Mesenchymal stem cell (in vitro differentiated cells and primary cell): ENCODE measurements at regions not wholly inside any gene's neighbourhood (a gene's known extent, or its start where the extent isn't known, plus 50 kb on each side); places are given as distances from the start of the nearest gene placed in this dataset.

Experiments used
- DNase-seq: peaks from one replicate; pipeline ENCODE4 v3.0.0-alpha.2; 2013
- H2AFZ ChIP-seq: one replicate; pipeline ENCODE4 v1.6.1; 2013; ENCODE audit warnings: low read depth, mild to moderate bottlenecking, control low read depth, inconsistent platforms, low read length, moderate library complexity
- H2AK5ac ChIP-seq: 2 replicates; pipeline ENCODE4 v1.6.1; 2013; ENCODE audit warnings: low read length, moderate library complexity, mild to moderate bottlenecking, inconsistent platforms; ENCODE audit not compliant: severe bottlenecking
- H2BK120ac ChIP-seq: one replicate; pipeline ENCODE4 v1.6.1; 2013; ENCODE audit warnings: low read depth, mild to moderate bottlenecking, inconsistent platforms, low read length, moderate library complexity
- H2BK12ac ChIP-seq, 2 experiments: one replicate each; pipeline ENCODE4 v1.6.1; 2013; ENCODE audit warnings: inconsistent platforms in 2 of 2, low read length in 2 of 2, mild to moderate bottlenecking in 2 of 2, moderate library complexity in 2 of 2, control low read depth in 1 of 2
- H2BK15ac ChIP-seq: one replicate; pipeline ENCODE4 v1.6.1; 2013; ENCODE audit warnings: mild to moderate bottlenecking, low read depth, inconsistent platforms; ENCODE audit not compliant: poor library complexity, severe bottlenecking
- H2BK5ac ChIP-seq: 2 replicates; pipeline ENCODE4 v1.6.1; 2013; ENCODE audit warnings: low read depth, mild to moderate bottlenecking, low read length, control low read depth, inconsistent platforms; ENCODE audit not compliant: poor library complexity, severe bottlenecking
- H3K14ac ChIP-seq, 2 experiments: one replicate each; pipeline ENCODE4 v1.6.1; 2013; ENCODE audit warnings: inconsistent platforms in 2 of 2, low read length in 2 of 2, control low read depth in 1 of 2, mild to moderate bottlenecking in 1 of 2, moderate library complexity in 1 of 2
- H3K18ac ChIP-seq, 2 experiments: one replicate each; pipeline ENCODE4 v1.6.1; 2013; ENCODE audit warnings: inconsistent platforms in 2 of 2, low read length in 2 of 2, control low read depth in 1 of 2, low read depth in 1 of 2, mild to moderate bottlenecking in 1 of 2
- H3K23ac ChIP-seq, 2 experiments: one replicate each; pipeline ENCODE4 v1.6.1; 2013; ENCODE audit warnings: inconsistent platforms in 2 of 2, low read length in 2 of 2, mild to moderate bottlenecking in 2 of 2, moderate library complexity in 2 of 2, control low read depth in 1 of 2
- H3K27ac ChIP-seq: 2 replicates; pipeline ENCODE4 v1.5.1; 2013; ENCODE audit warnings: mild to moderate bottlenecking, moderate library complexity, low read length, control low read depth, inconsistent platforms; ENCODE audit not compliant: poor library complexity, severe bottlenecking
- H3K27me3 ChIP-seq, 2 experiments: 2 replicates each; pipeline versions ENCODE4 v1.6.1 to v1.7.0; 2013; ENCODE audit warnings: low read length in 2 of 2, mild to moderate bottlenecking in 2 of 2, moderate library complexity in 2 of 2, control low read depth in 1 of 2, inconsistent platforms in 1 of 2; ENCODE audit not compliant: control insufficient read depth in 1 of 2, insufficient read depth in 1 of 2
- H3K36me3 ChIP-seq, 2 experiments: 2 replicates each; pipeline versions ENCODE4 v1.6.1 to v1.7.0; 2013; ENCODE audit warnings: low read length in 2 of 2, control low read depth in 1 of 2, inconsistent platforms in 1 of 2, low read depth in 1 of 2, mild to moderate bottlenecking in 1 of 2; ENCODE audit not compliant: insufficient read depth in 2 of 2, control insufficient read depth in 1 of 2
- H3K4ac ChIP-seq, 2 experiments: one replicate each; pipeline ENCODE4 v1.6.1; 2013; ENCODE audit warnings: inconsistent platforms in 2 of 2, low read length in 2 of 2, mild to moderate bottlenecking in 2 of 2, moderate library complexity in 2 of 2, control low read depth in 1 of 2, low read depth in 1 of 2
- H3K4me1 ChIP-seq: 2 replicates; pipeline ENCODE4 v1.6.1; 2013; ENCODE audit warnings: low read depth, low read length, control low read depth; ENCODE audit not compliant: control insufficient read depth, insufficient read depth
- H3K4me2 ChIP-seq: 2 replicates; pipeline ENCODE4 v1.6.1; 2013; ENCODE audit warnings: low read length, mild to moderate bottlenecking, inconsistent platforms; ENCODE audit not compliant: poor library complexity, severe bottlenecking
- H3K4me3 ChIP-seq, 2 experiments: 2 replicates each; pipeline versions ENCODE4 v1.5.1 to v1.7.0; 2013; ENCODE audit warnings: low read length in 2 of 2, mild to moderate bottlenecking in 2 of 2, control low read depth in 1 of 2, low read depth in 1 of 2; ENCODE audit not compliant: insufficient read depth in 1 of 2
- H3K79me1 ChIP-seq: replicated peaks from 2 replicates; pipeline ENCODE4 v1.6.1; 2013; ENCODE audit warnings: mild to moderate bottlenecking, control low read depth, low read length, inconsistent platforms; ENCODE audit not compliant: poor library complexity, severe bottlenecking
- H3K9ac ChIP-seq: 2 replicates; pipeline ENCODE4 v1.7.0; 2013; ENCODE audit warnings: mild to moderate bottlenecking, low read length, moderate library complexity
- H3K9me3 ChIP-seq: 2 replicates; pipeline ENCODE4 v1.7.0; 2013; ENCODE audit warnings: mild to moderate bottlenecking, low read length; ENCODE audit not compliant: control insufficient read depth
- H4K8ac ChIP-seq: one replicate; pipeline ENCODE4 v1.6.1; 2013; ENCODE audit warnings: inconsistent platforms, mild to moderate bottlenecking, low read length, moderate library complexity
- H4K91ac ChIP-seq: one replicate; pipeline ENCODE4 v1.6.1; 2013; ENCODE audit warnings: mild to moderate bottlenecking, low read length, inconsistent platforms
- WGBS: methylation state at CpG from one replicate; pipeline ENCODE4 v1.1.7; 2013; ENCODE audit warnings: mixed read lengths; 5-methylcytosine and 5-hydroxymethylcytosine counted together

DNA sequence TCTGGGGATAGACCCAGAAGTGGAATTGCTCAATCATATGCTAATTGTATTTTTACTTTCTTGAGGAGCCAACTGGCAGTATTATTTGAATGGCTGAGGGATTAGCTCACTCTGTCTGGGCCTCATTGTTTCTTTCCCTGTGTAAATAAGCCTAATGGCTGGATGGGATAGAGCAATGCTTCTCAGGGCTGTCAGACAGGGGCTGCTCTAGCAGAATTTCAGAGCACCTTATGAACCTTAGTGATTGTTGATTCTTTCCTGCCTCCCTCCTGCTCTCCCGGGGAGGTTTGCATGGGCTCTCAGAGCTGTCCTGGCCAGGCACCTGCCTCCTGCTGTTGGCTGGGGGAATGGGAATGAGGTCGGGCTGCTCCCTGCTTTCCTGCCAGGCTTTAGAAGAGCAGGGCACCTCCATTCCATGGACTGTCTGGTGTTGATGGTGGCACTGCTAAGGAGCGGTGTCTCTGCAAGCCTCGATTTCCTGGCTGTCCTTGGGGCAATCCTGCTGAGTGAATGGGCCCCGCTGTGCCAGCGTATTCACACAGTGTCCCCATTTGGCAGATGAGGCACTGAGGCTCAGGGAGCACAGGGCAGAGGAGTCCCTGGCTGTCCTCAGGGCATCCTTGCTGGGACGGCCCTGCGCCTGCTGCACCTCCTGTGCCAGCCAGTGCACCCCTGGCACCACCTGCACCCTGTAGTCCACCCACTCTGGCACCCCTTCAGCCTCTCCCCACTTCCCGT lies 468.2 kb upstream of the HS6ST1 start:
- Histone ChIP-seq H3K9me3 (no peaks in the 10 kb centered on the region), H3K27me3 (peaks cover 0 to 37% of the 10 kb centered on the region in 2 experiments), H3K14ac (no peak overlapping the region), H2BK15ac (no peak overlapping the region), H3K4ac (no peak overlapping the region), H3K23ac (no peak overlapping the region), H3K18ac (no peak overlapping the region), H2AK5ac (no peak overlapping the region), H3K4me2 (no peak overlapping the region), H3K36me3 (no peaks in the 10 kb centered on the region), H3K27ac (no peak overlapping the region), H2AFZ (no peak overlapping the region), H4K91ac (no peak overlapping the region), H3K9ac (no peak overlapping the region), H3K4me3 (peak overlapping the region in 1 of 2 experiments; percentile 24), H4K8ac (no peak overlapping the region), H2BK12ac (no peak overlapping the region), H3K4me1 (peaks cover 3% of the 10 kb centered on the region), H3K79me1 (no peaks in the 10 kb centered on the region), H2BK5ac (no peak overlapping the region), H2BK120ac (no peak overlapping the region)
- no peak for DNase-seq
- 76% methylated on average over 9 of the region's 9 CpGs for WGBS

DNA sequence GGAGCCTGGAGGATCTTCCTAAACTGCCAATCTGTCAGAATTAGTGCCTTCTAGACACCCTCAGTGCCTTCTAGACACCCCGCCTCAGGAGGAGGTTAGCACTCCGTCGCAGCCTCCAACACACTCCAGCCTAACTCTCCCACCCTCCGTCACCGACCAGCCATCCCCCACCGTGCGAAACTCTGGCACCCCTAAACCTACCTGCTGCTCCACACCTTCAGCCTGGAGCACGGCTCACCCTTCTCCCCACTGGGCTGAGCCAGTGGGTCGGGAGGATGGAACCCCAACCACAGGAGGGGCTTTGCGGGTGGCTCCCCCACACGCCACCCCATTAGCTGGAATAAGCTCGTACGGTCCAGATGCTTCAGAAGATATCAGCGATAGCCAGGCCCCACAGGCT lies 468.9 kb upstream of the HS6ST1 start:
- Histone ChIP-seq H4K8ac (no peak overlapping the region), H3K9ac (no peak overlapping the region), H2BK12ac (no peak overlapping the region), H3K4ac (no peak overlapping the region), H3K18ac (no peak overlapping the region), H2BK5ac (no peak overlapping the region), H3K27ac (no peak overlapping the region), H2BK120ac (no peak overlapping the region), H3K4me1 (peaks cover 3% of the 10 kb centered on the region), H3K4me3 (no peak overlapping the region), H2AK5ac (no peak overlapping the region), H3K9me3 (no peaks in the 10 kb centered on the region), H3K14ac (no peak overlapping the region), H3K79me1 (no peaks in the 10 kb centered on the region), H3K36me3 (no peaks in the 10 kb centered on the region), H3K27me3 (peaks cover 0 to 32% of the 10 kb centered on the region in 2 experiments), H4K91ac (no peak overlapping the region), H2BK15ac (no peak overlapping the region), H3K23ac (no peak overlapping the region), H2AFZ (no peak overlapping the region), H3K4me2 (no peak overlapping the region)
- DNase-seq: no peak
- 91% methylated on average over 14 of the region's 14 CpGs for WGBS

DNA sequence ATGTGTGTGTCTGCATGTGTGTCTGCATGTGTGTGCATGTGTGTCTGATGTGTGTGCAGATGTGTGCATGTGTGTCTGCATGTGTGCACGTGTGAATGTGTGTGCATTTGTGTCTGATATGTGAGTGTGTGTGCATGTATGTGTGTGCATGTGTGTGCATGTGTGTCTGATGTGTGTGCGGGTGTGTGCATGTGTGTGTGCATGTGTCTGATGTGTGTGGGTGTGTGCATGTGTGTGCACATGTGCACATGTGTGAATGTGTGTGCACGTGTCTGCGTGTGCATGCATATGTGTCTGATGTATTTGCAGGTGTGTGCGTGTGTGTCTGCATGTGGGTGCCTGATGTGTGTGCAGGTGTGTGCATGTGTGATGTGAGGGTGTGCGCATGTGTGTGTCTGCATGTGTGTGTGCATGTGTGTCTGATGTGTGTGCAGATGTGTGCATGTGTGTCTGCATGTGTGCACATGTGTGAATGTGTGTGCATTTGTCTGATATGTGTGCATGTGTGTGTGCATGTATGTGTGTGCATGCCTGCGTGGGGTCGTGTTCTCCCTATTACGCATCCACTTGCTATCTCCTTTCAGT lies 470.1 kb upstream of the HS6ST1 start:
- Histone ChIP-seq H4K91ac (no peak overlapping the region), H3K14ac (no peak overlapping the region), H3K27me3 (peaks cover 0 to 27% of the 10 kb centered on the region in 2 experiments), H2BK12ac (no peak overlapping the region), H3K79me1 (no peaks in the 10 kb centered on the region), H3K27ac (no peak overlapping the region), H3K9ac (no peak overlapping the region), H4K8ac (no peak overlapping the region), H2BK120ac (no peak overlapping the region), H3K9me3 (no peaks in the 10 kb centered on the region), H3K23ac (no peak overlapping the region), H2BK15ac (no peak overlapping the region), H3K4me1 (peaks cover 3% of the 10 kb centered on the region), H2AK5ac (no peak overlapping the region), H3K4me3 (no peak overlapping the region), H3K18ac (no peak overlapping the region), H3K36me3 (no peaks in the 10 kb centered on the region), H3K4ac (no peak overlapping the region), H2BK5ac (no peak overlapping the region), H2AFZ (no peak overlapping the region), H3K4me2 (no peak overlapping the region)
- DNase-seq: no peak
- WGBS: 76% methylated on average over 7 of the region's 9 CpGs

DNA sequence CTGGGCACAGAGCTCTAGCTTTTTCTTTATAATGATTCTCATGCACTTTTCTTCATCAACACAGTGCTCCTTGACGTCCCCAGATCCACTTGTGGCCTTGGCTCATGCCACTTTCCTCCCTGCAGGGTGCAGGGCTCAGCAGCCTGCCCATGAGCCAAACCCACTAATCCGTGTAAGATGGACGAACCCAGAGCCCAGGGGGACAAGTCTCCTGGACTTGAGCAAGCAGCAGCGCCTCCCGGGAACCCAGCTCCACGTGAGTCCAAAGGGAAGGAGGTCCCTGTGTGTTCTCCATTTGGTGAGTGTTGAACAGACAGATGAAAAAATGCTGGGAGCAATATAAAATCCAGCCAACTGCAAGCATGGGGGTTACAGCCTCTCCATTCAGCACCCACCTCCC lies 470.6 kb upstream of the HS6ST1 start:
- Histone ChIP-seq H3K4me3 (no peak overlapping the region), H2AK5ac (no peak overlapping the region), H3K36me3 (no peaks in the 10 kb centered on the region), H3K27me3 (peaks cover 0 to 27% of the 10 kb centered on the region in 2 experiments), H2BK120ac (no peak overlapping the region), H3K9me3 (no peaks in the 10 kb centered on the region), H3K79me1 (no peaks in the 10 kb centered on the region), H2BK15ac (no peak overlapping the region), H2AFZ (no peak overlapping the region), H3K4me2 (no peak overlapping the region), H2BK12ac (no peak overlapping the region), H2BK5ac (no peak overlapping the region), H3K4ac (no peak overlapping the region), H3K27ac (no peak overlapping the region), H4K8ac (no peak overlapping the region), H4K91ac (no peak overlapping the region), H3K23ac (no peak overlapping the region), H3K14ac (no peak overlapping the region), H3K4me1 (peaks cover 3% of the 10 kb centered on the region), H3K18ac (no peak overlapping the region), H3K9ac (no peak overlapping the region)
- WGBS: 88% methylated on average over 5 of the region's 6 CpGs
- DNase-seq: no peak
